B cell (primary cell): ENCODE measurements at regions not wholly inside any gene's neighbourhood (a gene's known extent, or its start where the extent isn't known, plus 50 kb on each side); places are given as distances from the start of the nearest gene placed in this dataset.
"Not testable (repeated sequence)": the region's sequence is repeated elsewhere in the genome, so short reads cannot be mapped to it uniquely, and the experiment has no call there.

Experiments used
- ATAC-seq: fragments of 200-7000 bp; cut with Tn5 transposase; one replicate; pipeline ENCODE4 v1.10.0; 2021; ENCODE audit warnings: low read depth, mild to moderate bottlenecking, moderate number of reproducible peaks, moderate library complexity
- CTCF ChIA-PET: fragments of 350-600 bp; sonication (Branson Sonifier 250); formaldehyde crosslinking; loops from one replicate; lab custom pipeline; 2021; ENCODE audit warnings: antibody characterized with exemption, inconsistent platforms; lab: Charles Lee
- POLR2A ChIA-PET: fragments of 350-600 bp; sonication (Branson Sonifier 250); formaldehyde crosslinking; loops from one replicate; lab custom pipeline; 2021; ENCODE audit warnings: antibody characterized with exemption; lab: Charles Lee
- DNase-seq: peaks from one replicate; pipeline ENCODE4 v3.0.0; 2013
- H2AFZ ChIP-seq: 2 replicates; pipeline ENCODE4 v1.6.1; 2012; ENCODE audit warnings: mild to moderate bottlenecking, low read depth, low read length; ENCODE audit not compliant: insufficient read depth, poor library complexity, severe bottlenecking
- H3K27ac ChIP-seq, 2 donors: 1 replicate in 1 of 2; 2 replicates in 1 of 2; pipeline ENCODE4 v1.5.1; 2012 to 2013; ENCODE audit warnings: low read length in 2 of 2, mild to moderate bottlenecking in 2 of 2, moderate library complexity in 1 of 2
- H3K27me3 ChIP-seq, 4 experiments: fragments of 200-600 bp in 1 of 4; sonication (generic) in 1 of 4; replicated peaks in 1 of 4; 1 replicate in 2 of 4; 2 replicates in 2 of 4; pipeline versions ENCODE4 v1.6.1 to v1.7.0; 2013 to 2016; ENCODE audit warnings: low read length in 3 of 4, mild to moderate bottlenecking in 2 of 4, mixed read lengths in 1 of 4, moderate library complexity in 1 of 4; ENCODE audit not compliant: insufficient read depth in 4 of 4, control insufficient read depth in 3 of 4; ENCODE audit errors: control extremely low read depth in 1 of 4
- H3K36me3 ChIP-seq, 2 experiments: replicated peaks in 1 of 2; 1 replicate in 1 of 2; 2 replicates in 1 of 2; pipeline versions ENCODE4 v1.6.1 to v1.7.1; 2013; ENCODE audit warnings: low read length in 1 of 2; ENCODE audit not compliant: insufficient read depth in 2 of 2, control insufficient read depth in 1 of 2; ENCODE audit errors: control extremely low read depth in 1 of 2, extremely low read depth in 1 of 2
- H3K4me1 ChIP-seq, 2 donors: fragments of 200-600 bp in 1 of 2; sonication (generic) in 1 of 2; 1 replicate in 1 of 2; 2 replicates in 1 of 2; pipeline versions ENCODE4 v1.5.1 to v1.6.1; 2013 to 2017; ENCODE audit warnings: low read length in 2 of 2; ENCODE audit not compliant: control insufficient read depth in 2 of 2, insufficient read depth in 2 of 2
- H3K4me2 ChIP-seq: replicated peaks from 2 replicates; pipeline ENCODE3; 2012; ENCODE audit warnings: mild to moderate bottlenecking, low read depth, low read length; ENCODE audit not compliant: poor library complexity, severe bottlenecking
- H3K4me3 ChIP-seq, 5 experiments: fragments of 200-600 bp in 1 of 5; sonication (generic) in 1 of 5; 1 replicate in 3 of 5; 2 replicates in 2 of 5; pipeline versions ENCODE4 v1.5.1 to v1.7.0; 2011 to 2016; ENCODE audit warnings: low read length in 4 of 5, mild to moderate bottlenecking in 4 of 5, low read depth in 2 of 5, control low read depth in 1 of 5, moderate library complexity in 1 of 5; ENCODE audit not compliant: insufficient read depth in 1 of 5; ENCODE audit errors: control extremely low read depth in 1 of 5, extremely low read depth in 1 of 5
- H3K79me2 ChIP-seq: fragments of 200-600 bp; sonication (generic); one replicate; pipeline ENCODE4 v1.6.0; 2016; ENCODE audit warnings: low read length; ENCODE audit not compliant: control insufficient read depth, insufficient read depth
- H3K9ac ChIP-seq: fragments of 200-600 bp; sonication (generic); 2 replicates; pipeline ENCODE4 v1.6.1; 2017; ENCODE audit warnings: mild to moderate bottlenecking, low read length, moderate library complexity
- H3K9me3 ChIP-seq, 3 donors: one replicate each; pipeline versions ENCODE4 v1.6.1 to v1.7.1; 2013; ENCODE audit warnings: low read length in 2 of 3; ENCODE audit not compliant: control insufficient read depth in 2 of 3, insufficient read depth in 1 of 3; ENCODE audit errors: control extremely low read depth in 1 of 3
- H4K20me1 ChIP-seq: 2 replicates; pipeline ENCODE4 v1.6.0; 2012; ENCODE audit warnings: mild to moderate bottlenecking, low read length; ENCODE audit not compliant: insufficient read depth, control insufficient read depth, poor library complexity, severe bottlenecking
- H3K27ac Mint-ChIP-seq: one replicate; pipeline ENCODE4 v1.8.0; 2021; ENCODE audit warnings: mixed read lengths
- H3K27me3 Mint-ChIP-seq: one replicate; pipeline ENCODE4 v1.8.0; 2021; ENCODE audit warnings: mixed read lengths
- H3K4me1 Mint-ChIP-seq: one replicate; pipeline ENCODE4 v1.8.0; 2021; ENCODE audit warnings: mixed read lengths
- H3K4me3 Mint-ChIP-seq: one replicate; pipeline ENCODE4 v1.8.0; 2021; ENCODE audit warnings: mixed read lengths
- H3K9me3 Mint-ChIP-seq: one replicate; pipeline ENCODE4 v1.8.0; 2022; ENCODE audit warnings: mixed read lengths; ENCODE audit not compliant: insufficient read depth
- EZH2 ChIP-seq: IDR thresholded peaks from 2 replicates; pipeline ENCODE4 v1.6.1; 2012; ENCODE audit warnings: borderline replicate concordance, low read depth, mild to moderate bottlenecking, moderate library complexity, low read length; ENCODE audit not compliant: insufficient read depth, poor library complexity, severe bottlenecking
- WGBS: methylation state at CpG from one replicate; pipeline ENCODE4 v1.1.5; 2013; ENCODE audit warnings: missing lambda C conversion rate; ENCODE audit not compliant: insufficient coverage; 5-methylcytosine and 5-hydroxymethylcytosine counted together
- intact Hi-C: fragments of 100-400 bp; cut with micrococcal nuclease; formaldehyde crosslinking; loops from one replicate; pipeline ENCODE4 v1.10.0; 2022
- TF ChIP-seq, protein P1 (sequence below): fragments of 200-600 bp; IDR thresholded peaks from one replicate; pipeline ENCODE4 v1.8.0; 2022; ENCODE audit warnings: antibody characterized with exemption, mild to moderate bottlenecking

DNA sequence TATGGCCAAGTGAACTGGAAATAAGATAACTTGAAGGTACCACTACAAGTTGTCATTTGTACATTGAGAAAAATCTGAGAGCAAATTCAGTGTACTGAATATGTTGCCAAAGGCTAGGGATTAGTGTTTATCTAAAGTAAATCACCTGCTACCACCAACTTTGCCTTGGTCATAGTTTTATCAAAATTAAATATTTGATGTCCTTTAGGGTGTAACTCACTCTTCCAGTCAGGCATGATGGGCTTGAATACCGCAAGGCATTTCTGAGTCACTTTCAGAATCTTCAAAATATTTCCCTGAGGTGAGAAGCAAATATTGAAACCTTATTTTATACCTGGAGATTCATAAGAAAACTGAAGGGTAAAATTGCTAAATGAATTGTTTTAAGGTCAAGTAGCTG lies 1338.6 kb upstream of the ACO1 start:
- WGBS = no CpG with 5 or more reads among the region's 1 CpG
- ChIA-PET POLR2A (no interaction called here), CTCF (no interaction called here)
- H3K9ac ChIP-seq = no peak overlapping the region
- no peak for TF ChIP-seq EZH2
- TF ChIP-seq, protein P1, sequence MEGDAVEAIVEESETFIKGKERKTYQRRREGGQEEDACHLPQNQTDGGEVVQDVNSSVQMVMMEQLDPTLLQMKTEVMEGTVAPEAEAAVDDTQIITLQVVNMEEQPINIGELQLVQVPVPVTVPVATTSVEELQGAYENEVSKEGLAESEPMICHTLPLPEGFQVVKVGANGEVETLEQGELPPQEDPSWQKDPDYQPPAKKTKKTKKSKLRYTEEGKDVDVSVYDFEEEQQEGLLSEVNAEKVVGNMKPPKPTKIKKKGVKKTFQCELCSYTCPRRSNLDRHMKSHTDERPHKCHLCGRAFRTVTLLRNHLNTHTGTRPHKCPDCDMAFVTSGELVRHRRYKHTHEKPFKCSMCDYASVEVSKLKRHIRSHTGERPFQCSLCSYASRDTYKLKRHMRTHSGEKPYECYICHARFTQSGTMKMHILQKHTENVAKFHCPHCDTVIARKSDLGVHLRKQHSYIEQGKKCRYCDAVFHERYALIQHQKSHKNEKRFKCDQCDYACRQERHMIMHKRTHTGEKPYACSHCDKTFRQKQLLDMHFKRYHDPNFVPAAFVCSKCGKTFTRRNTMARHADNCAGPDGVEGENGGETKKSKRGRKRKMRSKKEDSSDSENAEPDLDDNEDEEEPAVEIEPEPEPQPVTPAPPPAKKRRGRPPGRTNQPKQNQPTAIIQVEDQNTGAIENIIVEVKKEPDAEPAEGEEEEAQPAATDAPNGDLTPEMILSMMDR = no peak
- no peak overlapping the region for H3K4me3 Mint-ChIP-seq
- H3K27me3 Mint-ChIP-seq = no peaks in the 10 kb centered on the region
- no peaks in the 10 kb centered on the region for H3K79me2 ChIP-seq
- H3K4me3 ChIP-seq = no peak overlapping the region
- no peaks in the 10 kb centered on the region for H4K20me1 ChIP-seq
- H3K36me3 ChIP-seq = no peaks in the 10 kb centered on the region
- no peak overlapping the region for H2AFZ ChIP-seq
- H3K27ac ChIP-seq = no peak overlapping the region
- H3K9me3 ChIP-seq = peaks cover 0 to 4% (median 0%) of the 10 kb centered on the region in 3 donors
- no peak for ATAC-seq
- no peaks in the 10 kb centered on the region for H3K27me3 ChIP-seq
- no peaks in the 10 kb centered on the region for H3K4me1 ChIP-seq
- H3K4me2 ChIP-seq = no peak overlapping the region
- no peaks in the 10 kb centered on the region for H3K4me1 Mint-ChIP-seq
- no peak overlapping the region for H3K27ac Mint-ChIP-seq
- H3K9me3 Mint-ChIP-seq = no peaks in the 10 kb centered on the region
- DNase-seq = no peak
- intact Hi-C loops = no loop called here

GRCh38 chr9:31061592-31061991 lies 1322.9 kb upstream of the ACO1 start:
- POLR2A ChIA-PET, H3K4me1 Mint-ChIP-seq, H3K4me1 ChIP-seq, DNase-seq, H3K4me3 Mint-ChIP-seq, H3K36me3 ChIP-seq, H4K20me1 ChIP-seq, H2AFZ ChIP-seq, ATAC-seq, H3K9ac ChIP-seq, H3K4me3 ChIP-seq, H3K9me3 Mint-ChIP-seq, H3K27me3 Mint-ChIP-seq, H3K4me2 ChIP-seq, H3K27ac Mint-ChIP-seq, H3K9me3 ChIP-seq, CTCF ChIA-PET, H3K27me3 ChIP-seq, H3K27ac ChIP-seq, intact Hi-C loops, H3K79me2 ChIP-seq: not testable (repeated sequence)
- 84% methylated on average over 15 of the region's 15 CpGs for WGBS
